SK-MEL-5 (cell line): ENCODE measurements at regions not wholly inside any gene's neighbourhood (a gene's known extent, or its start where the extent isn't known, plus 50 kb on each side); places are given as distances from the start of the nearest gene placed in this dataset.
A peak's percentile ranks its signal among the peaks of the same experiment; 100 is the strongest.
"Not testable (repeated sequence)": the region's sequence is repeated elsewhere in the genome, so short reads cannot be mapped to it uniquely, and the experiment has no call there.

Experiments
- DNase-seq: peaks from one replicate; pipeline ENCODE4 v3.0.0-alpha.2; 2016; ENCODE audit warnings: low read depth, low spot score
- in situ Hi-C: cut with HindIII; loops from 2 replicates; pipeline ENCODE4 v1.10.0; 2016; ENCODE audit warnings: low sequenced_read_pairs, high pct_unique_total_duplicates, low pct_unique_long_range_greater_than_20kb

DNA sequence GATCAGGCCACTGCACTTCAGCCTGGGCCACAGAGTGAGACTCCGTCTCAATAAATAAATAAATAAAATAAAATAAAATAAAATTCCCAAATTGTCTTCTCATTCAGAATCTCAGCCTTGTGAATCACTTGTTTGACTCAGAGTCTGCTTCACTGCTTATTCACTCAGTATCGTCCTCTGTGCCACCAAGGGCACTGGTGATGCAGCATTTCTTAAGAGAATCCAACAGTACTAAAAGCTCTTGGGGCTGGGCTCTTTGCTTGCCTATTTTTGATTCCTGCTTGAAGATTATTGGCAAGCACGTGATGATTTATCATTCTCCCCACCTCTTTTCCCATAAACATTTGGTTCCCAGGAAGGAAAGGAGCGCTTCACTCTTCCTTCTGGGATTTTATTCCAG is 54.8 kb upstream of the HMGB1 start:
- DNase-seq: no peak
- in situ Hi-C loops: no loop called here

DNA sequence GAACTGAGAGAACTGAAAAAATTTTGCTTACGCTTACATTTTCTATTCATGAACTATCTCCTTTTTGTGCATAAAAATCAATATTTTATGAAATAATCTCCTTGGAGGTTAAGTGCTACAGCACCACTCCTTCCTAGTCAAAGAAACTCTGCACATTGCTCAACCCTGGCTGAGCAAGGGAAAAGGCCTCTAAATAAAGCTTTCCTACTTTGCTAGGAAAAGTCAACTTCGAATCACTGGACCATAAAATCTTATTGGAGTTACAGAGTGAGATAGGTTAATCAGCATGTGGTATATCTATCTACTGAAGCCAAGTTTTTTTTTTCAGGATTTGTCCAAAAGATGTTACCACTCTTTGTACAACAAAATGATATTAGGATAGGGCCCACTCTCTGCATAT is 57.5 kb upstream of the HMGB1 start:
- in situ Hi-C loops: no loop called here
- no peak for DNase-seq

DNA sequence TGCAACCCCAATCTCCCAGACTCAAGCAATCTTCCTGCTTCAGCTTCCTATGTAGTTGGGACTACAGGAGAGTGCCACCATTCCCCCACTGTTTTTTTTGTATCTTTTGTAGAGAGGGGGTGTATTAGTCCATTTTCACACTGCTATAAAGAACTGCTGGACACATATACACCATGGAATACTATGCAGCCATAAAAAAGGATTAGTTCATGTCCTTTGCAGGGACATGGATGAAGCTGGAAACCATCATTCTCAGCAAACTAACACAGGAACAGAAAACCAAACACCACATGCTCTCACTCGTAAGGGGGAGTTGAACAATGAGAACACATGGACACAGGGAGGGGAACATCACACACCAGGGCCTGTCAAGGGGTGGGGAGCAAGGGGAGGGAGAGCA is 58.1 kb upstream of the HMGB1 start:
- in situ Hi-C loops, DNase-seq: not testable (repeated sequence)

DNA sequence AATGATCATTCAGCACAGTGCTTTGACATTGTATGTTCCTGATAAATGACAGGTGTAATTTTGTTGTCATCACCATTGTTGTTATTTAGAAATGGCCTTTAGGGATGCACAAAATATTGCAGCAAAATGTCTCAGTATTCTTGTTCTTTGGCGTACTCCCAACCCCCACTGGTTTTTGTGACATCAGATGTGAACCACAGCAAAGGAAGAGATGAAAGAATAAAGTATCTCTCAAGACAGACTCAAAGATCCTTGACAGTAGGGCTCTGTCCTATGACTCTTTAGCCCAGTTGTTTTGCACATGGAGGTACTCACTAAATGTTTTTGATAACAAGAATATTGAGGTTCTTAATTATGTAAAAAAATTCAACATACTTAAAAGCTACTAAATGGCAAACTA is 59.5 kb upstream of the HMGB1 start:
- in situ Hi-C loops: not testable (repeated sequence)
- peak; percentile 26 for DNase-seq

DNA sequence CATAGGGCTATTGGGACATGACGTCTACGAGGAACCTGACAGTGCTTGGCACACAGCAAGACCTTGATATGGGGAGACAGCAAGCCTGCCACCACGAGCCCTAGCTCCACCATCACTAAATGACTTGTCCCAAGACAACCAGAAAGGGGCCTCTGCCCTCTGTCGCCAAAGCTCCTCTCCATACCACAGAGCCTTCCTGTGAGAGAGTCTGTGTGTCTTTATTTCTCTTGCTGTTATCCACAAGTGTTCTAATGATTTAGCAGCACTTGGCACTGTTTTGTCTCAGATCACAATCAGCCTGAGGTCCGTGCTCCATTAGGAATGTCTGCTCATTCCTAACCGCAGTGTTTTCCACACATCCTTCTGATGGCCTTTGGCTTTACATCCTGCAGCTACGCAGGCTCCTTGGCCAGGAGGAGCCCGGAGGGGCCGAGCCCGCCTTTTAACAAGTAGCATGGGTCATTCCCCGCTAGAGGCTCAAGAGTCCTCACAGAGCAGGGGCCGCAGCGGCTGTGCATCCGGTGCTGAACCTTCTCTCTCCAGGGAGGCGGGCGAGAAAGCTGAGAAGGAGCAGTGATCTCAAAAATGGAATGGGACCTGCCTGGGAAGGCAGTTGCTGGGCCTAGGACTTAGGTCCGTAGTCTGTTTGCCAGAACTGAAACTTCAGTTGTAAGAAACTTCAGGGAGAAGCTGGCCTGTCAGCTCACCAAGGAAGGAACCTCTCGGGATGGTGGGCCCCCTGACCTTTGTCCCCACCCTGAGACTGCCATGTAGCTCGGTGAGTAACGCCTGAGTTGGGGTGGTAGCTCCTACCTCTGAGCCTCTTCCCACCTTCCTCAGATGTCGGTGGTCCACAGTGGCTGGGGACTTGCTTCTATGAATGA is 61.1 kb upstream of the HMGB1 start:
- no peak for DNase-seq
- in situ Hi-C loops: no loop called here

DNA sequence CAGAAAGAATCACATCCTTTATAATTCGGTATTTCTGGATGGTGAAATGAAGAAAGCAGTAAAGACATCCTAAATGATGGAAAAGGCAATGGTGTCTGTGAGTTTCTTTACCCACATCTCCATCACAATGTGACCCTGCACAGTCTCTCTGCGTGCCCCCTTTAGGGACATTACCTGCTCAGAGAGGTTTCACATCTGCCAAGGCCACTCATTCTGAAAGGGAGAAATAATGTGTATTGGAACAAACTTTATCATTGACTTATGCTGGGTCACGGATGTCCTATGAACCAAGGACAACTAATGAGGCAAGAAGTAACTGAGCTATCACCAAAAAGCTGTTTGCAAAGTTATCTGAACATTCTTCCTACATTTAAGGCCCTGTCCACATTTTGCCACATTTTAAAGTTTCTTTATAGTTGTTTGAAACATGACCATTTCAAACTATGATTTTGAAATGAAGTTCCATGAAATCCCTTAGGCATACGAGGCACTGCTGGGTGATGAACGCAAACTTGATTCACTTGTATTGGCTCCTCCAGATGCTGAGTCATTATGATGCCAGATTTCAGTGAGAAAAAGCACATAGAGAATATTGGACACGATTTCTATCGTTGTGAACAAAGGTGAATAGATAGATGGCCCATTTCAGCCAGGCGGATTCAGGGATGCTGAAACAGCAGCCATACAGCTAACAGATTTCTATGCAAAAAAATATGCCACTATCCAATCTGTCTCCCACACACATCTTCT is 63.5 kb upstream of the HMGB1 start:
- peak; percentile 7 for DNase-seq
- in situ Hi-C loops: no loop called here

DNA sequence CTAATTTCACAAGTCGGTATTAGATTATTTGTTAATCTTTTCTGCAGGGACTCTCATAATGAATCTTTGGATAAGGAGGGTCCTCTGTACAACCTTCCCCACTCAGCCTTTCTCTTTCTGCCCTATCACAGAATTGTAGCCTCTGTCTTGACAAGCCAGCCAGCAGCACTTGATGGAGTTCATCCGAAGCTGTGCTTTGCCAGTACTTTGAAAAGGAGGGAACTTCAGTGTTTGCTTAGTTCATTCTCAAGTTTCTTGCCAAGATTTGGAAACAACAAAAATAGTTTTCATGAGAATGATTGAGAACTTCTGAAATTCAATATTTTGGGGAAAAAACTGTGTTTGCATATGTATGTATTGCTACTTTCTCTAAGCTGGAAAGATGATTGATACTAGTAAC is 69.3 kb upstream of the HMGB1 start:
- in situ Hi-C loops: no loop called here
- DNase-seq: no peak

DNA sequence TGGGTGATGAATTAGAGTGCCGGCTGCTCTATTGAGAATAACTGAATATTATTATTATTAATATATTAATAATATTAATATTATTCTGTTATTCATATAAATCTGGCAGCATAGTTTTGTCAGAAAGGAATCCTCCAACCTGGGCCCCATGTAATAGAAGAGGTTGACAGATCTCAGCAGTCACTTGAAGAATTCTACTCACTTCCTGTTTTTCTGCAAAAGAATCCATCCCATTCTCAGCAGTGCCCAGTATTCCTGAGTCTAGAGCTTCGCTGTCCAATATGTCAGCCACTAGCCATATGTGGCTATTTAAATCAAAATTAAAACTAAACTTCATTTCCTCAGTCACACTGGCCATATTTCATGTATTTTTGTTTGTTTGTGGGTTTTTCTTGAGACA is 72.4 kb upstream of the USPL1 start:
- in situ Hi-C loops: no loop called here
- DNase-seq: no peak

DNA sequence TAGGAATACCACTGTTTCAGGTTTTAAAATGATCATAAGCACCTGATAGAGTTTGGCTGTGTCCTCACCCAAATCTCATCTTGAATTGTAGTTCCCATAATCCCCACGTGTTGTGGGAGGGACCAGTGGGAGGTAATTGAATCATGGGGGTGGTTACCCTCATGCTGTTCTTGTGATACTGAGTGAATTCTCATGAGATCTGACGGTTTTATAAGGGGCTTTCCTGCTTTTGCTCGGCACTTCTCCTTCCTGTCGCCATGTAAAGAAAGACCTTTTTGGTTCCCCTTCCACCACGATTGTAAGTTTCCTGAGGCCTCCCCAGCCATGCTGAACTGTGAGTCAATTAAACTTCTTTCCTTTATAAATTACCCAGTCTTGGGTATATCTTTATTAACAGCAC is 69.7 kb upstream of the USPL1 start:
- in situ Hi-C loops, DNase-seq: not testable (repeated sequence)

DNA sequence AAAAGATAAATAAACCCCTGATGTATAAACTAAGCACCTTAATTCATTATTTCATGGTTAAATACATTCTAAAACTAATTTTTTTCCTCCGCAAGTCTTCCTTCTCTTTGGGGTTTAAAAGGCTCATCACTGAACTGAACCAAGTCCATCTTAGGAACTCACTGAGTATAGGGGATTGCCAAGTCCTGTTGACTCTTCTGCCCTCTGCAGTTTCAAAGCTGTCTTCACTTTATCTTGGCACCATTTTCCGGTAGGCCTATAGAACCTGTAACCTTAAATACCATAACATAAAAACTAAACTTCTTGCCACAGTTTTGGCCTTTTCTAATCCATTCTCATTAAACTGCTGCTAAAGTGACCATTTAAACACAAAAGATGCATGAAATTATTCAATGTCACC is 66.5 kb upstream of the USPL1 start:
- in situ Hi-C loops: no loop called here
- DNase-seq: peak; percentile 72

DNA sequence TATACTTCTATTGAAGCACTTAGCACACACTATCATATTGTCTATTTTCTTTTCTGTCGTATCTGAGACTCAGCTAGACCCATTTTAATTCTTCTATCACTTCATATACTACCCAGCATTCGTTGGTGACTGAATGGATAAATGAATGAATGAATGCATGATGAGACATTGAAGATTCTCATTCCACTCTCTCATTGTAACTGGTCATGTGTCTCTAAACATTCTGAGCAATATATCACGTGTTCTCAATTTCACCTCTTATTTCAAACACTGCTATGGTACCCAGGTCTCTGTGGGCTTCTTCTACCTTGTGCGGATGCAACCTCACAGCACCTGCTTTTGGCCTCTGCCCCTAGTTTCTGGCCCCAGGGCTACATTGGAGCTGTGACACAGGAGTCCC is 65.2 kb upstream of the USPL1 start:
- in situ Hi-C loops: no loop called here
- DNase-seq: no peak

DNA sequence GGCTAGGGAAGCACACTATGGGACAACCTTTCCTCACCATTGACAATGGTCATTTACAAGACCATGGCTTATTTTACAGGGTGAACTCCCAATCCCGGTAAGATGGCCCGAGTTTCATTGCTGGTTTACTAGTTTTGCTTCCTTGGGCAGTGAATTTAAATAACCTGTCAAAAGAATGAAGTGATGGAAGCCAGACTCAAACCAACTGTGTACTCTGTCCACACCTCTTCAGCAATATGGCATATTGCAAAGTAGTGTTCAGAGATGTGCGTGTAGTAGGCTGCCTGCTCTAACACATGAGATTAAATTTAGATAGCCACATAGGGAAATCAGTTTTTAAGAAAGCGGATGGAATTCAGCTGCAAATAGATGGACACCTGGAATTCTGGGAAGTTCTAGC is 58.4 kb upstream of the USPL1 start:
- in situ Hi-C loops: no loop called here

DNA sequence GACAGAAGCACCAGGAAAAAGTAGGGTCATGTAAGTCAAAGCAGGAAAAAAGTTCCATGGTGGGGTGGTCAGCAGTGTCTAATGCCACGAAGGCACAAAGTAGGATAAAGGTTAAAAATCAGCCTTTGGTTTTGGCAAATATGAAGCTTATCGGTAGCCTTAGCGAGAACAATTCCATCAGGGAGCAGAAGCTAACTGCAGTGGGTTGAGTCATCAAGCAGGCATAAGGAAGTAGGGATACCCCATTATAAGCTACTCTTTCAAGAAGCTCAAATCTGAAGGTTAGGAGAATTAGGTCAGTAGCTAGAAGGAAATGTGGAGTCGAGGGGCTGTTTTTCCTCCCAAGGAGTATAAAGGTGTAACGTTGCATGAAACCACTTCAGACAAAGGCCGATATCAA is 57.5 kb upstream of the USPL1 start:
- in situ Hi-C loops: no loop called here
- DNase-seq: no peak

More for the DNA sequence above, 58.4 kb upstream of the USPL1 start:
- DNase-seq: no peak

DNA sequence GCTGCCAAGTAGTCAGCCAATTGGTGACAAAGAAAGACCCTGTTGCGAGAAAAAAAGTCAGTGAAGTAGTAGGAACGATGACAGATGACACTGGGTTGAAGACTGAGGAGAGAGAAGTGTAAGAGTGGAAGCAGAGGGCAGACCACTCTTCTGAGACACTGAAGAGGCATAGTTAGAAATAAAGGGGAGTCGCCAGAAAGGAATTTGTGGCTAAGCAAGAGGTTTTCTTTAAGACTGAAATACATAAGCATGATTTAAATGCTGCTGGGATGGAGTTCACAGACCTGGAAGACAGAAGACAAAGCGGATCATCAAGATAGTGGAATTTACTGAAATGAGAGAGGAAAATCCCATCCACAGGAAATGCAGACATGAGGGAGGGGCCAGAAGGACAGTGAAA is 56.2 kb upstream of the USPL1 start:
- DNase-seq: no peak
- in situ Hi-C loops: no loop called here

DNA sequence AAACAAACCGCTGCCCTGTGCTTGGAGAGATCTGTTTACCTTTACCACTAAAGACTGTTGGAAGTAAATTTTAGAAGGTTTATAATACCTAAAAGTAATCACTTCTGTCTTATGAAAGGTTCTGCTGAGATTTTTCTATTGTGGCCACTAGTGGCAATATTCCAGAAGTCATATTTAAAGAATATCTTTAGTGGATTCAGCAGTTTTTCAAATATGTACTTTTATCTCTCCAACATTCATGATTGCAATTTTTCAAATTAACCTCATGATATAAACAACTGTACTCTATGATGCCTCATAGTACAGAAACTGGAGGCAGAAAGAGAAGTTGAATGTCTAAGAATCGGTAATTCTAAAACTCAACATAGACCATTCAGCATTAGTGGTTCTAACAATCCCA is 53.2 kb upstream of the USPL1 start:
- DNase-seq: no peak
- in situ Hi-C loops: no loop called here

DNA sequence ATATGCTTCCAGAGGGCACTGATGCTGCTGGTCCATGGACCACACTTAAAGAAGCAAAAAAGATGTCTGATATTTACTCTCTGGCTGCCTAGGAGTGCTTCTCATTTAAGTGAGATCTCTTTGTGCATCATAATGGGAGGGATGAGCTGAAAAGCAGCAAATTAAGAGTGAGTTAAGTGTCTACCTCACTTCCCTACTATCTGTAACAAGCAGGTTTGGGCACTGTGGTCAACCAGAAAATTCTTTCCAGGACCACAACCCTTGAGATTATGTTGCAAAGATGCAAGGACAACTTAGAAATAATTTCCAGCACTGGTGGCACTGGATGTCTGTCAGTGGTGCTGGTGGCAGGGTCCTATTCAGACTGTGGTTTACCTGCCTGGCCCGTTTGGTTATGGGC is 52.1 kb upstream of the USPL1 start:
- no peak for DNase-seq
- in situ Hi-C loops: no loop called here

DNA sequence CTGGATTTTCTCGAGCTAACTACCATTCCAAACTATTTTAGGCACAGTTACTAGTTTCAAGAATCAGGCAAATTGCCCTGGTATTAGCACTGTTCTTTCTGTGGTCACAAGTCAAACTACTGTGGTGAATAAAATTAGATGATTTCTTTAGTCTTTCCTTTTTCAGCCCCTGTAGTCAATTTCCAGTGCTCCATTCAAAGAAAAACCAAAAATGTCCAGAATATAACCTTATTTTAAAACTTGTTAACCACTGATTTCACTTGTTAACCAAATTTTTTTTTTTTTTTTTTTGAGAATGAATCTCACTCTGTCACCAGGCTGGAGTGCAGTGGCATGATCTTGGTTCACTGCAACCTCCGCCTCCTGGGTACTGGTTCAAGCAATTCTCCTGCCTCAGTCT is 50.6 kb upstream of the USPL1 start:
- in situ Hi-C loops: no loop called here
- DNase-seq: no peak
